Neural cell (in vitro differentiated cells): ENCODE measurements at regions not wholly inside any gene's neighbourhood (a gene's known extent, or its start where the extent isn't known, plus 50 kb on each side); places are given as distances from the start of the nearest gene placed in this dataset.
"Not testable (repeated sequence)": the region's sequence is repeated elsewhere in the genome, so short reads cannot be mapped to it uniquely, and the experiment has no call there.

Experiments used
- CTCF ChIP-seq: fragments of 450-650 bp; IDR thresholded peaks from 2 replicates; pipeline ENCODE4 v1.5.1; 2014; ENCODE audit warnings: antibody characterized with exemption, mild to moderate bottlenecking, moderate library complexity; ENCODE audit not compliant: poor library complexity, severe bottlenecking
- EP300 ChIP-seq: fragments of 450-650 bp; conservative IDR thresholded peaks from 2 replicates; pipeline ENCODE4 v1.6.1; 2014; ENCODE audit warnings: antibody characterized with exemption, mild to moderate bottlenecking, moderate library complexity; ENCODE audit not compliant: poor library complexity, severe bottlenecking
- MXI1 ChIP-seq: fragments of 450-650 bp; conservative IDR thresholded peaks from 2 replicates; pipeline ENCODE4 v1.6.1; 2014; ENCODE audit warnings: antibody characterized with exemption, mild to moderate bottlenecking; ENCODE audit not compliant: poor library complexity, severe bottlenecking
- RAD21 ChIP-seq: fragments of 450-650 bp; conservative IDR thresholded peaks from 2 replicates; pipeline ENCODE4 v1.6.1; 2014; ENCODE audit warnings: antibody characterized with exemption, mild to moderate bottlenecking, moderate library complexity
- TF ChIP-seq, protein P1 (sequence below): IDR thresholded peaks from 2 replicates; pipeline ENCODE4 v1.6.1; 2012; ENCODE audit warnings: borderline replicate concordance

GRCh38 chr4:73325776-73326175 is 67.2 kb upstream of the ANKRD17 start:
- TF ChIP-seq MXI1, EP300, CTCF, RAD21: not testable (repeated sequence)
- TF ChIP-seq, protein P1, sequence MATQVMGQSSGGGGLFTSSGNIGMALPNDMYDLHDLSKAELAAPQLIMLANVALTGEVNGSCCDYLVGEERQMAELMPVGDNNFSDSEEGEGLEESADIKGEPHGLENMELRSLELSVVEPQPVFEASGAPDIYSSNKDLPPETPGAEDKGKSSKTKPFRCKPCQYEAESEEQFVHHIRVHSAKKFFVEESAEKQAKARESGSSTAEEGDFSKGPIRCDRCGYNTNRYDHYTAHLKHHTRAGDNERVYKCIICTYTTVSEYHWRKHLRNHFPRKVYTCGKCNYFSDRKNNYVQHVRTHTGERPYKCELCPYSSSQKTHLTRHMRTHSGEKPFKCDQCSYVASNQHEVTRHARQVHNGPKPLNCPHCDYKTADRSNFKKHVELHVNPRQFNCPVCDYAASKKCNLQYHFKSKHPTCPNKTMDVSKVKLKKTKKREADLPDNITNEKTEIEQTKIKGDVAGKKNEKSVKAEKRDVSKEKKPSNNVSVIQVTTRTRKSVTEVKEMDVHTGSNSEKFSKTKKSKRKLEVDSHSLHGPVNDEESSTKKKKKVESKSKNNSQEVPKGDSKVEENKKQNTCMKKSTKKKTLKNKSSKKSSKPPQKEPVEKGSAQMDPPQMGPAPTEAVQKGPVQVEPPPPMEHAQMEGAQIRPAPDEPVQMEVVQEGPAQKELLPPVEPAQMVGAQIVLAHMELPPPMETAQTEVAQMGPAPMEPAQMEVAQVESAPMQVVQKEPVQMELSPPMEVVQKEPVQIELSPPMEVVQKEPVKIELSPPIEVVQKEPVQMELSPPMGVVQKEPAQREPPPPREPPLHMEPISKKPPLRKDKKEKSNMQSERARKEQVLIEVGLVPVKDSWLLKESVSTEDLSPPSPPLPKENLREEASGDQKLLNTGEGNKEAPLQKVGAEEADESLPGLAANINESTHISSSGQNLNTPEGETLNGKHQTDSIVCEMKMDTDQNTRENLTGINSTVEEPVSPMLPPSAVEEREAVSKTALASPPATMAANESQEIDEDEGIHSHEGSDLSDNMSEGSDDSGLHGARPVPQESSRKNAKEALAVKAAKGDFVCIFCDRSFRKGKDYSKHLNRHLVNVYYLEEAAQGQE: not testable (repeated sequence)
